GM10248 (cell line): ENCODE measurements at regions not wholly inside any gene's neighbourhood (a gene's known extent, or its start where the extent isn't known, plus 50 kb on each side); places are given as distances from the start of the nearest gene placed in this dataset.

Experiments used
- CTCF ChIA-PET: fragments of 300-600 bp; sonication (Branson Sonifier 250); formaldehyde crosslinking; extraction: SDS; loops from one replicate; lab custom pipeline; 2021; ENCODE audit warnings: antibody characterized with exemption; lab: Yijun Ruan, JAX
- POLR2A ChIA-PET: fragments of 350-650 bp; sonication (Branson Sonifier 250); formaldehyde crosslinking; extraction: SDS; loops from one replicate; lab custom pipeline; 2020; ENCODE audit warnings: antibody characterized with exemption; lab: Yijun Ruan, JAX
- DNase-seq: peaks from one replicate; pipeline ENCODE4 v3.0.0; 2012; ENCODE audit errors: extremely low spot score
- CTCF ChIP-seq: IDR thresholded peaks from 2 replicates; pipeline ENCODE4 v1.5.1; 2012; ENCODE audit warnings: mild to moderate bottlenecking, low read depth; ENCODE audit errors: extremely low read depth, missing control alignments, control extremely low read depth

- POLR2A ChIA-PET, result no interaction called here
- TF ChIP-seq CTCF, result no peak
- CTCF ChIA-PET, result interaction anchor here (1.4 to 1.7 kb wide), 2 partner anchors 13 to 122 kb away, joined by 3 to 5 read pairs; no protein-coding TSS in a partner anchor
- DNase-seq, result no peak
Measured at GRCh38 chr1:170332801-170333200, 187.0 kb downstream of the NTMT2 start.

DNA sequence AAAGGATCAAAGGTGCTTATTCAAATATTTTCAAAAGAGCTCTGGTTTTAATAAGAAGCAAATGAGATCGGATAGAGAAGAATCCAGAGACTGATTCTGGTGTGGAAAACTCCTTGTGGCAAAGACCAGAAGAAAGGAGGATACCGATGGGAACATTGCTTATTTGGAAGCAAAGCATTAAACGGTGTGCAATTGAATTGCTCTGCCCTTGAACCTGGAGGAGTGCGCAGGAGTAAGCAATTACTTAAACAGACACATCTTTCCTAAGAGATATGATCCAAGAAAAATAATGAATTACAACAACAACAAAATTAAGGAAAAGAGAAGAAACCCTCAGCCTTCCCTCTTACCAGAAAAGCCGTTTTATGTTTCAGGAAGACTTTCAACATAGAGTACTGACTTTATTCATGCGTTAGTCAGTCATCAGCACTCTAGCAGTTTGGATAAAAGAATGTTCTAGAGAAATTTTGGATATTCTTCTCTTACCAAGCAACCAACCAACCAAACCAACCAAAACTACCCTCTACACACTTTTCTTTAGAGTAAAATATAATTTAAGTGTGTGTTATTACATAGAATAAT lies 191.7 kb downstream of the NTMT2 start:
- ChIA-PET CTCF (interaction anchor here (0.7 kb wide), 1 partner anchor 63 kb away, joined by 3 read pairs; no protein-coding TSS in a partner anchor), POLR2A (no interaction called here)
- no peak for TF ChIP-seq CTCF
- no peak for DNase-seq

DNA sequence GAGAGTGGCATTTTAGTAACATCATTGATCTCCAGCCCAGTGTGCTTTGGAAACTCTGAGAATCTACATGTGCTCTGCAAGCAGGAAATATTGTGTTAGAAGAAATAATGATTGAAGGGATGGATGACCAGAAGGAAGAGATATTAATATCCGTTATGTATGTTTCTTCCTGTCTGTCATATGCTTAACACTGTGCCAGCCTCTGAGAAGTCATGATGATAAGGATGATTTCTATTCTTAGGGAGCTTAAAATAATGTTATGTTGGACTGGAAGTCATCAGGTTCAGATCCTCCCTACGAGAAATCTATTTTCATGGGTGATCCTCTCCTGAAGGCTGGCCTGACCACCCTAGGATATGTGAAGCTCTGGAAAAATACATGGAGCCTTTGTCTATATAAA lies 192.4 kb upstream of the GORAB start:
- ChIA-PET CTCF (no interaction called here), POLR2A (no interaction called here)
- TF ChIP-seq CTCF, result no peak
- no peak for DNase-seq

DNA sequence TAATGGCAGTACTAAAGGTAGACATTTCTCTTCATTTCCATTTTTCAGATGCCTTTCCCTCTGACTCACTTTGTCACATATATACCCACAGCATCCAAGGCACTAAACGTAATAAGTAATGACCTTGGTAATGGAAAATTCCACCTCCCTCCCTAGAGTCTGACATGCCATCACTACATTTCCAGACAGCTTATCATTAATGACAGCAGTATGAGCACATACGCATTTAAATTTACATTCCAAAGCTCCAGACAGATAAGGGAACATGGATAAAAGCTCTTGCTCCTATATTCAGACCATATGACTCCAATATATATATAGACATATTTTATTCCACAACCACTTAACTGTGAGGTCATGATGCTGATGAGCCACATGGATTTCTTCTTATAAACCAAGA lies 191.7 kb upstream of the GORAB start:
- TF ChIP-seq CTCF, result no peak
- POLR2A ChIA-PET, result no interaction called here
- no peak for DNase-seq
- CTCF ChIA-PET, result no interaction called here

DNA sequence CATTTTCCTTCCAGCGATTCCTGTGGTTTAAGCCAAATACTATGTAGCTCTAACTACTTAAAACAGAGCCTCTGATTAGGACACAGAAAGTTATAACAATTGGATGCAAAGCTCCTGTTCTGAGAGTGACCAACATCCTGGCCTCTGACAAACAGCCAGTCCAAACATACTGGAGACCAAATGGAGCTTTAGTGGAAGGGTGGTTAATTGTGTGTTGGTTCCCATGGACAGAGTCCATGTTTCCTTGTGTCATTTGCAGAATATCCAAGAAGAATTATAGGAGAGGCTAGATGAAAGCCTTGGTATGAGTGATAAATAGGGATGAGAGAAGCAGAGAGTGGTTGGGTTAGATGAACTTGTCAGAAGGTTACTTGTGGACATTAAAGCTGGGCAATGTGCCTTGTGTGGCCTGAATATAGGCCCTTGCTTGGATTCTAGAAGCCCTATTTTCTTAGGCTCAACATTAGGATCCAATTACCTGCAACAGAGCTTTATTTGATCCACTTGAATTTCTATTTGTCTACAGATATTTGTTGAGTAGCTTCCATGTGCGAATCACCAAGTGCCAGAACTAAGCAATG lies 180.5 kb upstream of the GORAB start:
- TF ChIP-seq CTCF, result no peak
- no peak for DNase-seq
- ChIA-PET POLR2A (no interaction called here), CTCF (no interaction called here)

- ChIA-PET POLR2A (no interaction called here), CTCF (no interaction called here)
- no peak for DNase-seq
- no peak for TF ChIP-seq CTCF
Measured at GRCh38 chr1:170354246-170354645, 177.7 kb upstream of the GORAB start.
